Stomach (tissue), 8 donors: ENCODE measurements at regions not wholly inside any gene's neighbourhood (a gene's known extent, or its start where the extent isn't known, plus 50 kb on each side); places are given as distances from the start of the nearest gene placed in this dataset.

Source experiments
- DNase-seq, 2 donors: peaks; one replicate each; pipeline versions ENCODE4 v3.0.0 to v3.0.0-alpha.2; 2013 to 2019
- H3K27ac ChIP-seq, 5 donors: fragments of 200-600 bp in 4 of 5; sonication (generic) in 4 of 5; one replicate each; pipeline ENCODE4 v1.5.1; 2013 to 2019; ENCODE audit warnings: mild to moderate bottlenecking in 1 of 5, moderate library complexity in 1 of 5
- H3K27me3 ChIP-seq, 3 donors: fragments of 200-600 bp; sonication (generic); one replicate each; pipeline ENCODE4 v1.5.1; 2017 to 2019; ENCODE audit warnings: mixed run types in 1 of 3
- H3K36me3 ChIP-seq, 4 donors: fragments of 200-600 bp; sonication (generic); 1 replicate in 3 of 4; 2 replicates in 1 of 4; pipeline ENCODE4 v1.5.1; 2016 to 2019
- H3K4me1 ChIP-seq, 4 donors: fragments of 200-600 bp; sonication (generic); one replicate each; pipeline ENCODE4 v1.5.1; 2016 to 2019
- H3K4me3 ChIP-seq, 4 donors: fragments of 200-600 bp; sonication (generic) in 3 of 4; one replicate each; pipeline ENCODE4 v1.5.1; 2016 to 2019; ENCODE audit warnings: mild to moderate bottlenecking in 1 of 4
- H3K9me3 ChIP-seq, 4 donors: fragments of 200-600 bp; sonication (generic); one replicate each; pipeline ENCODE4 v1.5.1; 2016 to 2019
- EP300 ChIP-seq: sonication (generic); formaldehyde crosslinking; IDR thresholded peaks from one replicate; pipeline ENCODE4 v1.6.1; 2017; ENCODE audit warnings: antibody characterized with exemption
- POLR2A ChIP-seq, 4 donors: fragments of 450-650 bp; IDR thresholded peaks; one replicate each; pipeline ENCODE4 v1.6.1; 2016; ENCODE audit warnings: antibody characterized with exemption in 4 of 4, control low read depth in 2 of 4, mild to moderate bottlenecking in 1 of 4, moderate library complexity in 1 of 4
- POLR2AphosphoS5 ChIP-seq, 3 donors: sonication (generic); formaldehyde crosslinking; IDR thresholded peaks; one replicate each; pipeline ENCODE4 v1.6.1; 2016; ENCODE audit warnings: antibody characterized with exemption in 3 of 3
- WGBS, 5 donors: extraction: QIAGEN DNeasy Blood & Tissue Kit in 3 of 5; methylation state at CpG; one replicate each; pipeline versions ENCODE4 v1.1.5 to v1.1.7; 2013 to 2018; 5-methylcytosine and 5-hydroxymethylcytosine counted together
- intact Hi-C: fragments of 100-400 bp; cut with DNase I; formaldehyde crosslinking; loops from one replicate; pipeline ENCODE4 v1.15.1; 2023; ENCODE audit warnings: low total_unique reads
- TF ChIP-seq, protein P1 (sequence below), 7 experiments: fragments of 450-650 bp in 4 of 7; fragments of 200-600 bp in 3 of 7; sonication (generic) in 3 of 7; IDR thresholded peaks; one replicate each; pipeline ENCODE4 v1.5.1; 2016 to 2019; ENCODE audit warnings: antibody characterized with exemption in 7 of 7, control low read depth in 2 of 7, mild to moderate bottlenecking in 1 of 7
- donor health status: healthy with polysubstance abuse.
- donor health status: Bipolar disorder and iron deficiency.
- donor health status: healthy.

DNA sequence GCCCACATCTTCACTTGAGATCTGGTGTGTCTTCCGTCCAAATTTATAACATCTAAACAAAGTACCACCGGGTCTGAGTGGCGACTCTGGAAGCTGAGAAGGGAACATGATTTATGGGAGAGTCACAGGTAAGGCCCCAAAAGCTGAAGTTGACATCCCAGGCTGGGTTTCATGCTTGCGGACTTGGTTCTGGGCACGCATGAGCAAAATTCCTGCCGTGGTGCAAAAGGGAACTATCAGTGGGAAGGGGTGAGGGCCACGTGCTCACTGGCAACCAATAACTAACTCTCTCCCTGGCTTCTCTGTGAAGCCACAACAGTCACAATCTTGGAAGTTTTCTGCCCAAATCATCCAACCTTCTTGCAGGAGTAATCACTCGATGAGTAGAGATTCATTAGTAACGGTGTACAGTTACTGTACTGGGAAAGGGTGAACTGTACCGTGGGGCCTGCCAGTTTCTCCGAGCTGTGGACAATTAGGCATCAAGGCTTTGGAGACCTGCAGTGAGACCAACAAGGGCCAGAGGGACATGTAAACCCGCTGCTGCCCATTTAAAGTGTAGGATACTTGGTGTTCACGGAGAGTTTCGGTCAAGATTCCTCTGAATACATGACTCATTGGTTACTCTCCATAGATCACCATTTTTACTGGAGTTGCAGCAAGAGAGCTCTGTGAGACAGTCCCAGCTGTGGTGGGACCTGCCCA is 69.4 kb upstream of the ASB18 start:
- peak overlapping the region in 4 of 5 donors; percentile 44 to 88 (median 66) for H3K27ac ChIP-seq
- intact Hi-C loops = no loop called here

DNA sequence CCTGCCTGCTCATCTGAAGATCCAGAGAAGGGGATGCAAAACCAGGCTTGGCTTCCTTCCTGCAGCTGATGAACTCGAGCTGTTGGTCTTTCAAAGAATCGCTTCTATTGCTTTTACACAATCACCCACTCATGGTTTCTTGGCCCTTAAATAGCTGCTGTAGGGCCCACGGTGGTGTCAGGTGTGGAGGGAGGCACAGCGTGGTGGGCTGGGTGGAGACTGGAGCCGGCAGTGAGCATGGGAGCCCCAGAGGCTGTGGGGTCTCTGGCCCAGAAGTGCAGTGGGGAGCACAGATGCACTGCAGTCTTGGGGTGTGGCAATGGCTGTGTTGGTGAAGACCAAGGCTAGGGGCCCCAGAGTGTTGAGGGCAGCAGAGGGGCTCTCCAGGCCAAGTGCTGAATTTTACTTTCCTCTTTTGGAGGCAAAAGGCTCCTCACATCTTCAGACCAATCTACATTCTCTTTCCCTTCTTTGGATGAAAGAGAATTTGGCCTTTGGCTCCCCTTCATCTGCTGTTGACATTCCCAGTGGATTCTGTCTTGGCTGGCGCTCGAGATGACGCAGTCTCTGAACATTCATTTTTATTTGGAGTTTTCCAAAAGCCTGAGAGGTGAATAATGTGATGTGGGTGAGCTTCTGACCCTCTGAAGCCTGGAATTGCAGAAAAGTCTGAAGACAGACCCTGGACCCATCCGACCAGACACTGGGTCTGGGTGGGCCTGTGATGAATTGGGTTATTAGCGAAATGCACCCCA is 70.1 kb upstream of the ASB18 start:
- H3K4me1 ChIP-seq = peaks cover 0 to 26% (median 15%) of the 10 kb centered on the region in 4 donors
- WGBS, 5 donors = 58 to 81% (median 75%) methylated on average over 10 of the region's 10 CpGs
- intact Hi-C loops = no loop called here
- H3K36me3 ChIP-seq = no peaks in the 10 kb centered on the region
- no peaks in the 10 kb centered on the region for H3K27me3 ChIP-seq
- DNase-seq = peak in 1 of 2 donors; percentile 80
- no peak for TF ChIP-seq POLR2A (IDR thresholded peaks at IDR 0.05)
- peak in 2 of 3 donors; percentile 9 to 76 for TF ChIP-seq POLR2AphosphoS5 (IDR thresholded peaks at IDR 0.05)
- no peak for TF ChIP-seq EP300
- TF ChIP-seq, protein P1, sequence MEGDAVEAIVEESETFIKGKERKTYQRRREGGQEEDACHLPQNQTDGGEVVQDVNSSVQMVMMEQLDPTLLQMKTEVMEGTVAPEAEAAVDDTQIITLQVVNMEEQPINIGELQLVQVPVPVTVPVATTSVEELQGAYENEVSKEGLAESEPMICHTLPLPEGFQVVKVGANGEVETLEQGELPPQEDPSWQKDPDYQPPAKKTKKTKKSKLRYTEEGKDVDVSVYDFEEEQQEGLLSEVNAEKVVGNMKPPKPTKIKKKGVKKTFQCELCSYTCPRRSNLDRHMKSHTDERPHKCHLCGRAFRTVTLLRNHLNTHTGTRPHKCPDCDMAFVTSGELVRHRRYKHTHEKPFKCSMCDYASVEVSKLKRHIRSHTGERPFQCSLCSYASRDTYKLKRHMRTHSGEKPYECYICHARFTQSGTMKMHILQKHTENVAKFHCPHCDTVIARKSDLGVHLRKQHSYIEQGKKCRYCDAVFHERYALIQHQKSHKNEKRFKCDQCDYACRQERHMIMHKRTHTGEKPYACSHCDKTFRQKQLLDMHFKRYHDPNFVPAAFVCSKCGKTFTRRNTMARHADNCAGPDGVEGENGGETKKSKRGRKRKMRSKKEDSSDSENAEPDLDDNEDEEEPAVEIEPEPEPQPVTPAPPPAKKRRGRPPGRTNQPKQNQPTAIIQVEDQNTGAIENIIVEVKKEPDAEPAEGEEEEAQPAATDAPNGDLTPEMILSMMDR (IDR thresholded peaks at IDR 0.05) = no peak
- no peaks in the 10 kb centered on the region for H3K9me3 ChIP-seq
- H3K27ac ChIP-seq = peak overlapping the region; percentile 23 to 88 (median 63)
- H3K4me3 ChIP-seq = no peak overlapping the region

More for the DNA sequence above, 69.4 kb upstream of the ASB18 start:
- Histone ChIP-seq H3K4me1 (peaks cover 0 to 20% (median 10%) of the 10 kb centered on the region in 4 donors), H3K36me3 (no peaks in the 10 kb centered on the region), H3K27me3 (no peaks in the 10 kb centered on the region), H3K9me3 (no peaks in the 10 kb centered on the region), H3K4me3 (no peak overlapping the region)
- 86 to 91% (median 88%) methylated on average over 14 of the region's 14 CpGs for WGBS, 5 donors
- no peak for DNase-seq
- TF ChIP-seq POLR2AphosphoS5 (IDR thresholded peaks at IDR 0.05) (no peak), EP300 (no peak), POLR2A (IDR thresholded peaks at IDR 0.05) (no peak)
- TF ChIP-seq, protein P1 (IDR thresholded peaks at IDR 0.05) = no peak

DNA sequence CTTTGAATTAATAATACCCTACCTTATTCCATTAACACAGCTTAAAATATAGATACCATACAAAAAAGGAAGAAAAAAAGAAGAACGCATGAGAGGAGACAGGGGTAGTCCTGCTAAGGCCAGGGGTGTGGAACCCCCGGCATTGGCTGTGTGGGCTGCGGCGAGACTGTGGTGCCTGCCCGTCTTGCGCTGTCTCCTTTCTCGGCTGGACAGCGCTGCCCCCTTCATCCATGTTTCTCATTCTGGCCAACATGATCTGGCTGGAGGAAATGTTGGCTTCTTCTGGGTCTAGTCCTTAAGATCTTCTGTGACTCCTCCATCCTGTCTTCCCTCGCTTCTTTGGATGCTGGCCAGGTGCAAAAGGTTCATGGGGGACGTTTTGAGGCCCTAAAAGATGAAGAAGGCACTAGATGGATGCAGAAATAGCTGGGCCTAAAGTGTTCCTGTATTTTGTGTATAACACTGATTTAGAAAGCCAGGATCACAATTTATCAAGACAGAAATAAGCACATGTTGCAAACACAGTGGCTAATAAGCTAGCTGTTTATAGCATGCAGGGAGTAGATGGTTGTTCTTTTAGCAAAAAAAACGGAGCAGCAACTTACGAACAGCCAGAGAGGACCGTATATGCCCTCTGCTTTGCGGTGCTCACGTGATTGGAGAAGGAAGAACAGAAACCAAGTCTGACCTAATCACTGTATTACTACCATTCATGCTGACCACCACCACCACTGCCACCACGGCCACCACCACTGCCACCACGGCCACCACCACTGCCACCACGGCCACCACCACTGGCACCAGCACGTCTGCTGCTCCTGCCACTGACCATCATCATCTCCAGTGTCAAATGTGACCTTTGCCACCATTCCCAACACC is 71.7 kb upstream of the ASB18 start:
- Histone ChIP-seq H3K36me3 (no peaks in the 10 kb centered on the region), H3K4me1 (peaks cover 0 to 26% (median 15%) of the 10 kb centered on the region in 4 donors), H3K4me3 (no peak overlapping the region), H3K27me3 (no peaks in the 10 kb centered on the region), H3K9me3 (no peaks in the 10 kb centered on the region), H3K27ac (peak overlapping the region; percentile 34 to 88 (median 59))
- no peak for DNase-seq
- TF ChIP-seq POLR2A (IDR thresholded peaks at IDR 0.05) = no peak
- TF ChIP-seq, protein P1 (IDR thresholded peaks at IDR 0.05) = no peak
- TF ChIP-seq EP300 = no peak
- TF ChIP-seq POLR2AphosphoS5 (IDR thresholded peaks at IDR 0.05) = peak in 1 of 3 donors; percentile 87
- intact Hi-C loops = no loop called here
- 73 to 82% (median 78%) methylated on average over 19 of the region's 19 CpGs for WGBS, 5 donors
